PC-3 (cell line): ENCODE measurements at regions not wholly inside any gene's neighbourhood (a gene's known extent, or its start where the extent isn't known, plus 50 kb on each side); places are given as distances from the start of the nearest gene placed in this dataset.

Experiments used
- ATAC-seq: fragments of 200-7000 bp; cut with Tn5 transposase; 2 replicates; pipeline ENCODE4 v1.9.1; 2020; ENCODE audit warnings: mild to moderate bottlenecking, moderate library complexity
- BruUV-seq: library from RNA; stranded (reverse); fragments of 400-500 nt; replicated peaks from 2 replicates; lab custom pipeline; 2021; lab: Mats Ljungman, UMichigan
- CTCF ChIA-PET: fragments of 300-600 bp; sonication (Branson Sonifier 250); formaldehyde crosslinking; loops from one replicate; lab custom pipeline; 2022; ENCODE audit warnings: antibody characterized with exemption; lab: Charles Lee
- POLR2A ChIA-PET: fragments of 300-600 bp; sonication (Branson Sonifier 250); formaldehyde crosslinking; loops from one replicate; lab custom pipeline; 2022; ENCODE audit warnings: antibody characterized with exemption; ENCODE audit not compliant: unreplicated experiment; lab: Charles Lee
- DNase-seq: peaks from one replicate; pipeline ENCODE4 v3.0.0-alpha.2; 2015
- H2AFZ ChIP-seq: fragments of 300-600 bp; sonication (generic); 2 replicates; pipeline ENCODE4 v1.6.0; 2016; ENCODE audit warnings: antibody characterized with exemption, low read length
- H3F3A ChIP-seq: fragments of 300-600 bp; sonication (generic); one replicate; pipeline ENCODE4 v1.6.0; 2017; ENCODE audit warnings: antibody characterized with exemption, low read length, control low read depth, mild to moderate bottlenecking; ENCODE audit not compliant: unreplicated experiment
- H3K27ac ChIP-seq: fragments of 300-600 bp; sonication (generic); 2 replicates; pipeline ENCODE4 v1.5.1; 2016; ENCODE audit warnings: mild to moderate bottlenecking, low read length
- H3K27me3 ChIP-seq: fragments of 300-600 bp; sonication (generic); 2 replicates; pipeline ENCODE4 v1.6.1; 2016; ENCODE audit warnings: low read length, mixed read lengths
- H3K36me3 ChIP-seq: fragments of 300-600 bp; sonication (generic); 2 replicates; pipeline ENCODE4 v1.6.1; 2016; ENCODE audit warnings: low read depth, mixed run types, low read length, mixed read lengths
- H3K4me1 ChIP-seq: fragments of 300-600 bp; sonication (generic); 2 replicates; pipeline ENCODE4 v1.5.1; 2016; ENCODE audit warnings: low read length; ENCODE audit not compliant: insufficient read depth
- H3K4me2 ChIP-seq: fragments of 300-600 bp; sonication (generic); 2 replicates; pipeline ENCODE4 v1.6.0; 2016; ENCODE audit warnings: low read length
- H3K4me3 ChIP-seq: fragments of 300-600 bp; sonication (generic); 2 replicates; pipeline ENCODE4 v1.5.1; 2016; ENCODE audit warnings: mild to moderate bottlenecking, low read length, mixed read lengths
- H3K79me2 ChIP-seq: fragments of 300-600 bp; sonication (generic); 2 replicates; pipeline ENCODE4 v1.6.1; 2017; ENCODE audit warnings: low read length, mixed read lengths
- H3K9ac ChIP-seq: fragments of 300-600 bp; sonication (generic); 2 replicates; pipeline ENCODE4 v1.6.0; 2016; ENCODE audit warnings: mild to moderate bottlenecking, low read length
- H3K9me2 ChIP-seq: fragments of 300-600 bp; sonication (generic); replicated peaks from 2 replicates; pipeline ENCODE4 v1.6.1; 2016; ENCODE audit warnings: mixed run types, low read length, mixed read lengths
- H3K9me3 ChIP-seq: fragments of 300-600 bp; sonication (generic); 2 replicates; pipeline ENCODE4 v1.6.1; 2016; ENCODE audit warnings: low read length, mixed read lengths
- H4K20me1 ChIP-seq: fragments of 300-600 bp; sonication (generic); 2 replicates; pipeline ENCODE4 v1.6.1; 2016; ENCODE audit warnings: low read length, mixed read lengths
- CTCF ChIP-seq: fragments of 300-600 bp; sonication (generic); conservative IDR thresholded peaks from 2 replicates; pipeline ENCODE4 v1.5.1; 2017; ENCODE audit warnings: antibody characterized with exemption, low read depth, mild to moderate bottlenecking, low read length
- EZH2 ChIP-seq: fragments of 300-600 bp; sonication (generic); IDR thresholded peaks from one replicate; pipeline ENCODE4 v1.6.1; 2017; ENCODE audit warnings: antibody characterized with exemption, mild to moderate bottlenecking, low read length; ENCODE audit not compliant: unreplicated experiment
- EZH2phosphoT487 ChIP-seq: fragments of 300-600 bp; sonication (generic); IDR thresholded peaks from 2 replicates; pipeline ENCODE4 v1.6.1; 2018; ENCODE audit warnings: mild to moderate bottlenecking, antibody characterized with exemption, low read length, borderline replicate concordance
- intact Hi-C: fragments of 100-400 bp; cut with micrococcal nuclease; formaldehyde crosslinking; loops from 2 replicates; pipeline ENCODE4 v1.9.0; 2023

- no peaks in the 10 kb centered on the region for H3K9me3 ChIP-seq
- no peaks in the 10 kb centered on the region for H3K36me3 ChIP-seq
- no peak overlapping the region for H3K27ac ChIP-seq
- H3K9me2 ChIP-seq: no peaks in the 10 kb centered on the region
- TF ChIP-seq EZH2 (no peak), EZH2phosphoT487 (no peak), CTCF (no peak)
- no peak overlapping the region for H3K9ac ChIP-seq
- no peaks in the 10 kb centered on the region for H3K79me2 ChIP-seq
- DNase-seq (no peak), ATAC-seq (no peak)
- H3K27me3 ChIP-seq: no peaks in the 10 kb centered on the region
- no peak overlapping the region for H3K4me3 ChIP-seq
- H2AFZ ChIP-seq: no peak overlapping the region
- no TSS peak for BruUV-seq
- H4K20me1 ChIP-seq: no peaks in the 10 kb centered on the region
- no peaks in the 10 kb centered on the region for H3K4me1 ChIP-seq
- ChIA-PET POLR2A (no interaction called here), CTCF (no interaction called here)
- no peaks in the 10 kb centered on the region for H3F3A ChIP-seq
- H3K4me2 ChIP-seq: no peak overlapping the region
- intact Hi-C loops: no loop called here
Observed at GRCh38 chr10:94210440-94211168, 152.1 kb downstream of the NOC3L start.

GRCh38 chr10:94211169-94211510 is 151.6 kb downstream of the NOC3L start:
- Histone ChIP-seq H3F3A (no peaks in the 10 kb centered on the region), H3K36me3 (no peaks in the 10 kb centered on the region), H3K9me2 (no peaks in the 10 kb centered on the region), H3K27ac (no peak overlapping the region), H3K4me3 (no peak overlapping the region), H2AFZ (no peak overlapping the region), H3K79me2 (no peaks in the 10 kb centered on the region), H3K9me3 (no peaks in the 10 kb centered on the region), H3K9ac (no peak overlapping the region), H3K4me1 (no peaks in the 10 kb centered on the region), H4K20me1 (no peaks in the 10 kb centered on the region), H3K4me2 (no peak overlapping the region), H3K27me3 (no peaks in the 10 kb centered on the region)
- CTCF ChIA-PET: no interaction called here
- no peak for DNase-seq
- TF ChIP-seq EZH2 (no peak), EZH2phosphoT487 (no peak), CTCF (no peak)
- no peak for ATAC-seq
- no TSS peak for BruUV-seq
- POLR2A ChIA-PET: no interaction called here
- intact Hi-C loops: no loop called here

- Histone ChIP-seq H4K20me1 (no peaks in the 10 kb centered on the region), H3K27ac (no peak overlapping the region), H3K27me3 (no peaks in the 10 kb centered on the region), H3K4me2 (no peak overlapping the region), H3F3A (no peaks in the 10 kb centered on the region), H3K9me3 (no peaks in the 10 kb centered on the region), H3K9me2 (no peaks in the 10 kb centered on the region), H3K4me3 (no peak overlapping the region), H3K79me2 (no peaks in the 10 kb centered on the region), H3K9ac (no peak overlapping the region), H3K36me3 (no peaks in the 10 kb centered on the region), H2AFZ (no peak overlapping the region), H3K4me1 (no peaks in the 10 kb centered on the region)
- ChIA-PET CTCF (no interaction called here), POLR2A (no interaction called here)
- TF ChIP-seq EZH2phosphoT487 (no peak), EZH2 (no peak), CTCF (no peak)
- ATAC-seq: no peak
- DNase-seq: no peak
- BruUV-seq: no TSS peak
- intact Hi-C loops: no loop called here
Observed at GRCh38 chr10:94213001-94213530, 149.7 kb downstream of the NOC3L start.
